GM19328 (cell line): ENCODE measurements at regions not wholly inside any gene's neighbourhood (a gene's known extent, or its start where the extent isn't known, plus 50 kb on each side); places are given as distances from the start of the nearest gene placed in this dataset.

Experiments
- ATAC-seq: cut with Tn5 transposase; IDR thresholded peaks from one replicate; pipeline ENCODE4 v1.9.1; 2021; ENCODE audit warnings: mild to moderate bottlenecking, moderate library complexity; ENCODE audit not compliant: unreplicated experiment

DNA sequence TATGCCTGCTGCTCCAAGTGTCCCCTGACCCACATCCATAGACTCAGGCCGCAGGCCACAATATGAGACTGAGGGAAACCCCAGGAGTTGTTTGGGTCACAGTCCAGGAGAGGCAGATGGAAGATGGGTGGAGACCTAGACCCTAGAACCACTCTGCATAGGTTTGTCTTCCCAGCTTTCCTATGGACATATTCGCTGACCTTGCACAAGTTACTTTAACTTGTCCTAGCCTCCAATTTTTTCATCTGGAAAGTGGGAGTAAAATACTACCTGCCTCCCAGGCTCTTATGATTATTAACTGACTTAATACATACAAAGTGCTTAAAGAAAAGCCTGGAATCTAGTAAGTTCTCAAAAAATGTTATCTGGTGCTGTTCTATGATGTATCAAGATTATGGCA is 157.1 kb upstream of the IFNG-AS1 start:
- no peak for ATAC-seq

GRCh38 chr12:67833602-67834001 is 155.6 kb upstream of the IFNG-AS1 start:
- no peak for ATAC-seq

GRCh38 chr12:67837876-67838275 is 151.4 kb upstream of the IFNG-AS1 start:
- no peak for ATAC-seq

GRCh38 chr12:67842124-67842523 is 147.1 kb upstream of the IFNG-AS1 start:
- ATAC-seq: no peak

DNA sequence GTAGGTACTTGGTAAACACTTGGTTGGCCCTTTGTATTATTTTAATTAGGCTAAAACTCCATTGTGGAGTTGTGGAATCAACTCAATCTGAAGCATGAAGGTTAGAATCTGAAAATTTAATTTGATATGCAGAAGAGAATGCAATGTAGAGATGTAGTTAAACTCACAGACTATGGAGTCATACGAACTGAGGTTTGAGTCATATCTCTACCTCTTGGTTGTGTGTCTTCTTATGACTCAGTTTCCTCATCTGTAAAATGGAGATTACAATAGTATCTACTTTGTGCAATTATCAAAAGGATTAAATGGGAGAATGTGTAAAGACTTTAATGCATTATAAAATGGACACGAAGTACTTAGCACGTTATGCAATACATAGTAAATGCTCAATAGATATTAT is 146.0 kb upstream of the IFNG-AS1 start:
- ATAC-seq: no peak

GRCh38 chr12:67852701-67853100 is 136.5 kb upstream of the IFNG-AS1 start:
- ATAC-seq: no peak

DNA sequence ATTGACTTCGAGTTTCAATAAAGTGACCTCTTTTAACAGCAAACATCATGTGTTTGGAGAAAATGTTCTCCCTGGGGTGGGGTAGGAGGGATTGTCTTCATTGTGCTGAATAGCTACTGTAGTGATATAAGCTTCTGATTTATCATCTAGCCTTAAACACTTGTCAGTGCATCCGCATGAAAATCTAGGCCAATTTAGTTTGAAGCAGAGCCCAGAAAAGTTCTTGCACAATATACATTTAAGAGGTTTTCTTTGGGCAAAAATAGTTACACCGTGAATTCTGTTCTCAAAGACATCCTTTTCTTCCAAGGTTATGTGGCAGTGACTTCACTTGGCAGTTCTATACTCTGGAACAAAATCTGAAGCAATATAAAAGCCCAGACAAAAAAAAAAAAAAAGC is 136.0 kb upstream of the IFNG-AS1 start:
- ATAC-seq: no peak

GRCh38 chr12:67854351-67854750 is 134.9 kb upstream of the IFNG-AS1 start:
- ATAC-seq: no peak

DNA sequence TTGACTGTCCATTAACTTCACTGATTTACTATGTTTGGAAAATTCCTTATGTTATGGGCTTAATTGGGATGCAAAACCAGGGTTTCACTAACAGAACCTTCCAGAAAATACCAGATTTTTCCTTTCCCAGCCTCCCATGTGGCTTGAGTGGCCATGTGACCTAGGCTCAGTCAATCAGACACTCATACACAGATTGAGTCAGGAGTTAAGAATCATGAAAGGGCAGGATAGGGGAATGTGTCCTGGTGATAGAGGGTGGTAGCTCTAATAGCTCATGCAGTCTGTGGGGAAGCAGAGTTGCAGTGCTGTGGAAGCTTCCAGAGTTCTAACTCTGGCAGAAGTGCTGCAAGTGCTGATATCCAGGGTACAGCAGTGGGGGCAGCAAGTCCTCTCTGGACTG is 134.1 kb upstream of the IFNG-AS1 start:
- no peak for ATAC-seq

DNA sequence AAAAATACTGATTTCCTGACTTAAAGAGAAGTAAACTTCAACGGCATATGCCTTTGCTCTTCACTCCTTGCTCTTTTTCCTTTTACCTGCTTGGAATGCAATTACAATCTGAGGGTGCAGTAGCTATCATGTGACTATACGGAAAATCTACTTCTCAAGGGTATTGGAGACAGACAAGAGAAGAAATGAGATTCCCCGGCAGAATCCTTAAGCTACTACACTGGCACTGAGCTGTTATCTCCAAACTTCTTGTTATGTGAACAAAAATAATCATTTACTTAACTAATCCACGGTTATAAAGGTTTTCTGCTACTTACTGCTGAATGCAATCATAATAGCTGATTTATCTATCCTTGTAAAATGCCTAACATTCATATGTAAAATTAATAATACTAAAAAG is 118.0 kb upstream of the IFNG-AS1 start:
- ATAC-seq: no peak

- no peak for ATAC-seq
Measured at GRCh38 chr12:67873355-67873754, 115.9 kb upstream of the IFNG-AS1 start.

DNA sequence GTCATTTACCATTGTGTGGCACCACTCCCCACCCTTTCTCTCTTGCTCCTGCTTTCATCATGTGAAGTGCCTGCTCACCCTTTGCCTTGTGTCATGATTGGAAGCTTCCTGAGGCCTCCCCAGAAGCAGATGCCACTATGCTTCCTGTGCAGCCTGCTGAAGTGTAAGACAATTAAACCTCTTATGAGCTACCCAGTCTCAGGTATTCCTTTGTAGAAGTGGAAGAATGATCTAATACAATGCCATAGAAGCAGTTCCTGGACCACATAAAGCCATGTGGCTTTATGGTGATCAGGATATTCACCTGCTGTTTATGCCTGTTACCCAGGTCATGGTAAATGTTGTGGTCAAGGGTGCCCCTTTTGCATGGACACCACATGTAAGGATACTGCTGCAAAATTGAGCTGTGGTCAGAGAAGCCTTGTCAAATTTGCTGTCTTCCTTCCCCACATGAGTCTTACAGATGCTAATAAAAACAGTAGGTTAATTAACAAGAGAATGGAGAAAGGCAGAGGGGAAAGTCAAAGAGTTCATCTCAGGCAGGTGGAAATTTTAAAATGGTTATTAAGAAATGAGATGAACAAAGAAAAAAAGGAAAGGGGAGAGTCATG is 112.8 kb upstream of the IFNG-AS1 start:
- no peak for ATAC-seq

GRCh38 chr12:67877727-67878126 is 111.5 kb upstream of the IFNG-AS1 start:
- no peak for ATAC-seq

DNA sequence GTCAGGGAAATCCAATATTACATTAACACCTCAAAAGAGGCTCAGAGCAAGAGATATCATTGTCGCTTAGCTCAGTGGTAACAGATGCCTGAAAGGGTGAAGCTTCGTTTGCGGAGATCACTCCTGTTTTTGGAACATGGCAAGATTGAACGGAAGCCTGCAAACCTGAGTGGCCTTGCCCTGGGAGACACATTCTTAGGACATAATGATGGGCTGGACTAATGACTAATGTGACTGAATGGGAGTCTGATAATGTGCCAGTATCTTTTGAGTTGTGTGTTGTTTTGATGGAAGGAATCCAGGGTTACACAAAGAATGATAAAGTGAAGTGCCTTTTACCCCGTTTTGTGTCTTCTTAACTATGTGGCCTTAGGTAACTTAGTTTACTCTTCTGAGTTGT is 109.3 kb upstream of the IFNG-AS1 start:
- ATAC-seq: no peak

DNA sequence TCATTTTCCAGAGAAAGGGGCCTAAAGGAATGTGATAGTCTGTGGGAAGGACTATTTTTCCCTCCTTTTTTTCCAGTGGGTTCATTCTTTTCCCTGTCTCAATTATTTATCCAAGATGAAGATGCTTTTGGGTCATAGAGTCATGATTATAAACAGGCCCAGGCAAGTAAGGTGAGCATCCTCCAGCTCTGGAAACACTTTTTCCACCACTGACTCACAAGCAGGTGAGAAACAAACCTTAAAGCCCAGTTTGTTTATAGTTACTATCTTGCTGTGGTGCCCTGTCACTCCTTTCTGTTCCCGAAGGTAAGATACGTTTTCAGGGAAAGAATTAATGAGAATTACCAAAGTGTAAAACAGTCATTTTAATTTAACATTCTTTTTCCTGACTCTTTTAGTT is 107.7 kb upstream of the IFNG-AS1 start:
- no peak for ATAC-seq

GRCh38 chr12:67884596-67884995 is 104.7 kb upstream of the IFNG-AS1 start:
- no peak for ATAC-seq

GRCh38 chr12:67885375-67886169 is 103.7 kb upstream of the IFNG-AS1 start:
- ATAC-seq: no peak

DNA sequence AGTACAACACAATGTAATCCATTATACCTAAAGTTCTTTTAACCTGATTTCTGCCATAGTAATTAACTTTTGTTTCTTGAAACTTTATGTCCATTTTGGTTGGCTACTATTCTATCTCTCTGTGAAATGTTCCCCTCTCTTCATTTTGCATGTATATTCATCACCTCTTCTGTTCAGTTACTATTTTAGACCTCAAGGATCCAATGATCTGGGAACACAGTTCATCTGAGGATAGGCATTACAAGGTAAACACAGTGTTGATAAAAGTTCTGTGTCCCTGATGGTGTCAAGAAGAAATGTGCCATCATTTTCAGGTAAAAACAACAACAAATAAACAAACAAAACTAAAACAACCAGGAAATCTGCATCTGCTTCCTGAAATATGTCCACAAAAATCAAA is 102.2 kb upstream of the IFNG-AS1 start:
- ATAC-seq: no peak

DNA sequence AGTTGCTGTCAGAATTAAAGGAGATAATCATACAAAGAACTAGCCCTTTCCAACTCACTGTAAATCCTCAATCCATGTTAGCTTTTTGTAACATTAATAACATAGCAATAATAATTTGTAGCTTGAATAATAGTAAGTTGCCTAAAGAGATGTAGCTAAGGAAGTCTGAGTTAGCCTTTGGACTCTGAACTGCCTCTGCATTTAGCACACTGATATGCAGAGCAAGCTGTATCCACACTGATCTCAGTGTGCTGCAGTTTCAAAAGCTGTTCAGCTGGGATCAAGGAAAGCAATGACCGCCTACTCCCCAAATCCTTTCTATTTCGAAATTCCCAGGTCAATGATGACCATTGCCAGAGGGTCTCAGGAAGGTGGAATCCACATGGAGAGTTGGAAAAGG is 99.3 kb upstream of the IFNG-AS1 start:
- ATAC-seq: no peak

- no peak for ATAC-seq
Measured at GRCh38 chr12:67890726-67891258, 98.5 kb upstream of the IFNG-AS1 start.

DNA sequence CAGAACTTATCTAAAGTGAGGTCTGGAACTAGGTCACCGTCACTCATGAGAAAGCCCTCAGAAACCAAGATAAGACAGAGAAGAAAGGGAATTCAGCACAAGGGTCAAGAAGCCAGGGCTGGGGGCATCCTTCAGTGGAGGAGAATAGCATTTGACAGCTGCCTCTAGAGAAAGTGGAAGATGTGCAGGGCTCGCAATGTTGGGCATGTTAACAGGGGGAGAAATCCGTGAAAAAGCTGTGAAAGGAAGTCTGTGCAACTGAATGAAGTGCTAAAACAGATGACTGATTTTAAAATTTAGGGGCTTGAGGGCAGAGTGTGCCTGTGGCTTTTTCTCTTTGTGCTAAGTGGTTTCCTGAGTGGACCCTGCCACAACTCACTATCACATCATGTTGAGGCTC is 97.7 kb upstream of the IFNG-AS1 start:
- no peak for ATAC-seq

DNA sequence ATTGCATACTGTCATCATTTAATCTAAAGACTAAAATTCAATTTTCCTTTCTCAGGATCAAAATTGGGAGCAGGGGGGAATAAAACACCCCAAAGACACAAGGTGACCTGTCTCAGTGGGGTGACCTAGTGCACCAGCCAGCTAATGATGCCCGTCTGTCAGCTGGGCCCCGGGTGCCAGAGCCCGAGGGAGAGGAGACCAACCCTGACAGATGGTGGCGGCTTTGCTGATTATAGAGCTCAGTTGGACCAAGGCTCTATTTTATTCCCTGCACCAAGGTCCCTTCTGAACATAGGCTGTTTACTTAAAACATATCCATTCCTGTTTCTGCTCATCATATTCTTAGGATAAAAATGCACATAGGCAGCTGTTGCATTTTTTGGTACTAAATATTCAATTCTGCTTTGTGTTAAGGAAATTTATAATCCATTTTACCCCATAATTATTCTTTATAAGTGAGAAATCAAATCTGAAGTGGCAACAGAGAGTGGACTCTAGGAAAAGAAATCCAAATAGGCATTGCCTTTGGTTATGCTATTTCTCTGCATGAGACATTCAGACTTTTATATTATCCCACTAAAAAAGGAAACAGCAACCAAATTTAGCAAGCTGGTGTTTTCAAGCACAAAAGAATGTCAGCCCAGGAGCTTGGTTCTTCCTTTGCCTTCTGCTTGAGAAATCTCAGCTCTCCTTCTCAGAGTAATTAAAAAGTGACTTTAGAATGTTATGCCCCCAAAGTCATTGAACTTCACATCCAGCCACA is 96.8 kb upstream of the IFNG-AS1 start:
- ATAC-seq: no peak
